ENCODE measurements at regions not wholly inside any gene's neighbourhood (a gene's known extent, or its start where the extent isn't known, plus 50 kb on each side); places are given as distances from the start of the nearest gene placed in this dataset.

GRCh38 chr4:19522966-19523365 is 728.7 kb upstream of the SLIT2 start:
- no peak overlapping the region for H3K4me3 ChIP-seq (ENCODE audit: low read length)
- TF ChIP-seq CTCF (conservative IDR thresholded peaks at IDR 0.05; ENCODE audit: low read length) = no peak
- DNase-seq (ENCODE audit: low read depth) = no peak

- no peak for TF ChIP-seq CTCF (conservative IDR thresholded peaks at IDR 0.05; ENCODE audit: low read length)
- peak; percentile 7 for DNase-seq (ENCODE audit: low read depth)
- no peak overlapping the region for H3K4me3 ChIP-seq (ENCODE audit: low read length)
Observed at GRCh38 chr4:19520939-19521520, 730.7 kb upstream of the SLIT2 start.

GRCh38 chr4:19514276-19515070 is 737.2 kb upstream of the SLIT2 start:
- no peak overlapping the region for H3K4me3 ChIP-seq (ENCODE audit: low read length)
- TF ChIP-seq CTCF (conservative IDR thresholded peaks at IDR 0.05; ENCODE audit: low read length) = no peak
- DNase-seq (ENCODE audit: low read depth) = peak; percentile 17

- DNase-seq (ENCODE audit: low read depth) = no peak
- no peak overlapping the region for H3K4me3 ChIP-seq (ENCODE audit: low read length)
- no peak for TF ChIP-seq CTCF (conservative IDR thresholded peaks at IDR 0.05; ENCODE audit: low read length)
Observed at GRCh38 chr4:19512086-19512485, 739.6 kb upstream of the SLIT2 start.

- no peak for TF ChIP-seq CTCF (conservative IDR thresholded peaks at IDR 0.05; ENCODE audit: low read length)
- no peak for DNase-seq (ENCODE audit: low read depth)
- no peak overlapping the region for H3K4me3 ChIP-seq (ENCODE audit: low read length)
Observed at GRCh38 chr4:19510993-19511392, 740.7 kb upstream of the SLIT2 start.

- no peak for DNase-seq (ENCODE audit: low read depth)
- no peak overlapping the region for H3K4me3 ChIP-seq (ENCODE audit: low read length)
- TF ChIP-seq CTCF (conservative IDR thresholded peaks at IDR 0.05; ENCODE audit: low read length) = no peak
Observed at GRCh38 chr4:19508442-19508841, 743.3 kb upstream of the SLIT2 start.

GRCh38 chr4:19497705-19498104 is 754.0 kb upstream of the SLIT2 start:
- TF ChIP-seq CTCF (conservative IDR thresholded peaks at IDR 0.05; ENCODE audit: low read length) = no peak
- H3K4me3 ChIP-seq (ENCODE audit: low read length) = no peak overlapping the region
- DNase-seq (ENCODE audit: low read depth) = no peak
